Smooth muscle cell (in vitro differentiated cells): ENCODE measurements at regions not wholly inside any gene's neighbourhood (a gene's known extent, or its start where the extent isn't known, plus 50 kb on each side); places are given as distances from the start of the nearest gene placed in this dataset.

Experiments
- DNase-seq: peaks from one replicate; lab custom pipeline; 2025; ENCODE audit not compliant: unreplicated experiment; lab: John Stamatoyannopoulos, UW
- H2AFZ ChIP-seq: fragments of 200-600 bp; sonication (generic); 2 replicates; pipeline ENCODE4 v1.6.0; 2016; ENCODE audit warnings: antibody characterized with exemption, low read depth, mild to moderate bottlenecking
- H3F3A ChIP-seq: fragments of 200-600 bp; sonication (generic); 2 replicates; pipeline ENCODE4 v1.6.0; 2017; ENCODE audit warnings: antibody characterized with exemption, low read depth
- H3K27ac ChIP-seq: fragments of 200-600 bp; sonication (generic); 2 replicates; pipeline ENCODE4 v1.5.1; 2016; ENCODE audit warnings: low read depth, mild to moderate bottlenecking
- H3K27me3 ChIP-seq: fragments of 200-600 bp; sonication (generic); 2 replicates; pipeline ENCODE4 v1.6.1; 2016; ENCODE audit warnings: low read depth, mild to moderate bottlenecking
- H3K36me3 ChIP-seq: fragments of 200-600 bp; sonication (generic); 2 replicates; pipeline ENCODE4 v1.5.1; 2016; ENCODE audit warnings: low read depth
- H3K4me1 ChIP-seq: fragments of 200-600 bp; sonication (generic); 2 replicates; pipeline ENCODE4 v1.5.1; 2016; ENCODE audit warnings: low read depth
- H3K4me2 ChIP-seq: fragments of 200-600 bp; sonication (generic); 2 replicates; pipeline ENCODE4 v1.6.0; 2016; ENCODE audit warnings: mild to moderate bottlenecking
- H3K4me3 ChIP-seq: fragments of 200-600 bp; sonication (generic); 2 replicates; pipeline ENCODE4 v1.5.1; 2016; ENCODE audit warnings: mild to moderate bottlenecking
- H3K79me2 ChIP-seq: fragments of 200-600 bp; sonication (generic); 2 replicates; pipeline ENCODE4 v1.6.0; 2016; ENCODE audit warnings: low read depth, mild to moderate bottlenecking
- H3K9ac ChIP-seq: fragments of 200-600 bp; sonication (generic); 2 replicates; pipeline ENCODE4 v1.6.0; 2016; ENCODE audit warnings: low read depth
- H3K9me3 ChIP-seq: fragments of 200-600 bp; sonication (generic); replicated peaks from 2 replicates; pipeline ENCODE4 v1.5.1; 2016; ENCODE audit warnings: low read depth
- H4K20me1 ChIP-seq: fragments of 200-600 bp; sonication (generic); 2 replicates; pipeline ENCODE4 v1.6.0; 2016; ENCODE audit warnings: low read depth
- CTCF ChIP-seq: fragments of 200-600 bp; sonication (generic); IDR thresholded peaks from 2 replicates; pipeline ENCODE4 v1.5.1; 2017; ENCODE audit warnings: borderline replicate concordance, mild to moderate bottlenecking, antibody characterized with exemption; ENCODE audit not compliant: insufficient read depth, poor library complexity, severe bottlenecking
- WGBS: methylation state at CpG from one replicate; pipeline ENCODE4 v1.1.7; 2016; ENCODE audit warnings: low lambda C conversion rate; 5-methylcytosine and 5-hydroxymethylcytosine counted together

- Histone ChIP-seq H4K20me1 (no peaks in the 10 kb centered on the region), H3F3A (no peaks in the 10 kb centered on the region), H3K4me2 (no peak overlapping the region), H2AFZ (no peak overlapping the region), H3K9me3 (no peaks in the 10 kb centered on the region), H3K4me3 (no peak overlapping the region), H3K27ac (no peak overlapping the region), H3K4me1 (no peaks in the 10 kb centered on the region), H3K79me2 (no peaks in the 10 kb centered on the region), H3K36me3 (no peaks in the 10 kb centered on the region), H3K9ac (no peak overlapping the region), H3K27me3 (peaks cover 47% of the 10 kb centered on the region)
- DNase-seq, result no peak
- TF ChIP-seq CTCF, result no peak
- WGBS, result 77% methylated on average over 2 of the region's 2 CpGs
Measured at GRCh38 chr22:27340047-27340446, 461.5 kb downstream of the MN1 start.

DNA sequence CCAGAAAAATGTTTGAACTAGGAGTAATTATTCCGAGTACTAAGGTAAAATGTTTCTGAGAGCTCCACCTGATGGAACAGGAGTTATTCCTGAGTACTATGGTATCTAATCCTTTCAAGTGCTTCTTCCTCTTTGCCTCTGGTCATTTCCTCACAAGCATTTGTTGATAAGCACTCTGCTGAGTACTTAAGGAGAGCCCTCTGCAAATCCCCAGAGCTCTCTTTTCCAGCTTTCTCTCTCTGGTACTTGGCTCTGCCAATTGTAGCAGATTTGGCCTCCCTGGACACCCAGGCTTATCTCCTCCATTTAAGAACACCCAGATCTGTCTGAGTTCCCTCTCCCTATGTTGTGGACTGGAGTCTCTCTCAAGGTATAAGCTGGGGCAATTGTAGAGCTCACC is 457.0 kb downstream of the MN1 start:
- no peak for TF ChIP-seq CTCF
- H3F3A ChIP-seq, result no peaks in the 10 kb centered on the region
- no peaks in the 10 kb centered on the region for H4K20me1 ChIP-seq
- 42% methylated on average over 1 of the region's 1 CpG for WGBS
- H3K4me1 ChIP-seq, result no peaks in the 10 kb centered on the region
- H3K4me2 ChIP-seq, result no peak overlapping the region
- H3K9me3 ChIP-seq, result peaks cover 1% of the 10 kb centered on the region
- DNase-seq, result no peak
- peaks cover 39% of the 10 kb centered on the region for H3K27me3 ChIP-seq
- no peak overlapping the region for H2AFZ ChIP-seq
- no peaks in the 10 kb centered on the region for H3K79me2 ChIP-seq
- no peak overlapping the region for H3K27ac ChIP-seq
- H3K9ac ChIP-seq, result no peak overlapping the region
- no peak overlapping the region for H3K4me3 ChIP-seq
- no peaks in the 10 kb centered on the region for H3K36me3 ChIP-seq

DNA sequence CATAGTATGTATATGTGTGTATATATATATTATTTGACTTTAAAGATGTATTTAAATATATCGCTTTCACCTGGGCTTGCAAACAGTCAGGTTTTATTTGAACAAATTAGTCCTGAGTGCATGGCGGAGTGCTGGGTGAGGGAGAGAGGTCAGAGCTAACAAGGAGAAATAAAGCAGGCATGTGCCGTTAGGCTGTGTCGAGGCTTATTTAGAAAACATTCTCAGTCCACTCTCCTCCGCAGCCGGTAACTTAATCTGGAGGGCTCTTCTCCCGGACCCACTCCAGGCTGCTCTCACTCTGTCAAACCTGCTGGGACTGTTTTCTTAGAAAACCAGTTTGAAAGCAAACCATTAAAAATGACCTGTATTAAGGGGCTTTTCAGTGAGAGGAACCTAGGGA is 455.9 kb downstream of the MN1 start:
- H3K4me2 ChIP-seq, result no peak overlapping the region
- H3K9me3 ChIP-seq, result peaks cover 7% of the 10 kb centered on the region
- no peaks in the 10 kb centered on the region for H4K20me1 ChIP-seq
- H3K36me3 ChIP-seq, result no peaks in the 10 kb centered on the region
- no peak overlapping the region for H2AFZ ChIP-seq
- H3K9ac ChIP-seq, result no peak overlapping the region
- no peak overlapping the region for H3K4me3 ChIP-seq
- no peaks in the 10 kb centered on the region for H3K79me2 ChIP-seq
- H3K27me3 ChIP-seq, result peaks cover 37% of the 10 kb centered on the region
- no peaks in the 10 kb centered on the region for H3K4me1 ChIP-seq
- no peak for DNase-seq
- no peak overlapping the region for H3K27ac ChIP-seq
- no peaks in the 10 kb centered on the region for H3F3A ChIP-seq
- TF ChIP-seq CTCF, result no peak
- 66% methylated on average over 7 of the region's 7 CpGs for WGBS

- no peak for TF ChIP-seq CTCF
Measured at GRCh38 chr22:27347951-27348350, 453.6 kb downstream of the MN1 start.

More at GRCh38 chr22:27347951-27348350, 453.6 kb downstream of the MN1 start:
- H3K79me2 ChIP-seq, result no peaks in the 10 kb centered on the region
- WGBS, result 80% methylated on average over 5 of the region's 5 CpGs
- H4K20me1 ChIP-seq, result no peaks in the 10 kb centered on the region
- no peaks in the 10 kb centered on the region for H3K4me1 ChIP-seq
- H3K9ac ChIP-seq, result no peak overlapping the region
- DNase-seq, result no peak
- no peak overlapping the region for H2AFZ ChIP-seq
- H3K36me3 ChIP-seq, result no peaks in the 10 kb centered on the region
- no peak overlapping the region for H3K4me3 ChIP-seq
- no peak overlapping the region for H3K4me2 ChIP-seq
- H3K27me3 ChIP-seq, result peaks cover 23% of the 10 kb centered on the region
- H3K27ac ChIP-seq, result no peak overlapping the region
- no peaks in the 10 kb centered on the region for H3F3A ChIP-seq
- peaks cover 7% of the 10 kb centered on the region for H3K9me3 ChIP-seq
